ENCODE measurements at regions not wholly inside any gene's neighbourhood (a gene's known extent, or its start where the extent isn't known, plus 50 kb on each side); places are given as distances from the start of the nearest gene placed in this dataset.

GRCh38 chr5:91639744-91640143 is 256.6 kb upstream of the ARRDC3 start:
- TF ChIP-seq CTCF (IDR thresholded peaks at IDR 0.05; ENCODE audit: low read length) = no peak
- TF ChIP-seq EZH2 (IDR thresholded peaks at IDR 0.05; ENCODE audit: borderline replicate concordance, low read length) = no peak

All from OCI-LY1 (cell line).